Lower leg skin (tissue), 4 donors: ENCODE measurements at regions not wholly inside any gene's neighbourhood (a gene's known extent, or its start where the extent isn't known, plus 50 kb on each side); places are given as distances from the start of the nearest gene placed in this dataset.
"Not testable (repeated sequence)": the region's sequence is repeated elsewhere in the genome, so short reads cannot be mapped to it uniquely, and the experiment has no call there.

ENCODE experiments used
- DNase-seq, 2 donors: peaks; one replicate each; pipeline ENCODE4 v3.0.0-alpha.2; 2019; ENCODE audit warnings: low spot score in 2 of 2
- H3K4me3 ChIP-seq: fragments of 200-600 bp; sonication (generic); 2 replicates; pipeline ENCODE4 v1.5.1; 2017; ENCODE audit warnings: mild to moderate bottlenecking, low read depth; ENCODE audit not compliant: poor library complexity, severe bottlenecking
- POLR2A ChIP-seq, 2 donors: fragments of 450-650 bp; IDR thresholded peaks; one replicate each; pipeline ENCODE4 v1.6.1; 2016 to 2017; ENCODE audit warnings: antibody characterized with exemption in 2 of 2, mild to moderate bottlenecking in 1 of 2, moderate library complexity in 1 of 2
- WGBS, 2 donors: methylation state at CpG; one replicate each; pipeline ENCODE4 v1.1.5; 2018; 5-methylcytosine and 5-hydroxymethylcytosine counted together
- intact Hi-C: fragments of 100-400 bp; cut with DNase I; formaldehyde crosslinking; loops from one replicate; pipeline ENCODE4 v1.15.0; 2023; ENCODE audit warnings: low total_unique reads
- TF ChIP-seq, protein P1 (sequence below), 3 donors: fragments of 450-650 bp; IDR thresholded peaks; one replicate each; pipeline ENCODE4 v1.5.1; 2016; ENCODE audit warnings: antibody characterized with exemption in 3 of 3, mild to moderate bottlenecking in 3 of 3, moderate library complexity in 2 of 3

DNA sequence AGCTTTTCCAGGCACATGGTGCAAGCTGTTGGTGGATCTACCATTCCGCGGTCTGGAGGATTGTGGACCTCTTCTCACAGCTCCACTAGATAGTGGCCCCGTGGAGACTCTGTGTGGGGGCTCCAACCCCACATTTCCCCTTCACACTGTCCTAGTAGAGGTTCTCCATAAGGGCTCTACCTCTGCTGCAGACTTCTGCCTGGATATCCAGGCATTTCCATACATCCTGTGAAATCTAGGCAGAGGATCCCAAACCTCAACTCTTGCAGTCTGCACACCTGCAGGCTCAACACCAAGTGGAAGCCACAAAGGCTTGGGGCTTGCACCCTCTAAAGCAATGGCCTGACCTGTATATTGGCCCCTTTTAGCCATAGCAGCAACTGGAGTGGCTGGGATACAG, 283.4 kb upstream of the KLF4 start:
- WGBS, 2 donors, result 90 to 95% methylated on average over 3 of the region's 3 CpGs
- no peak for TF ChIP-seq POLR2A (IDR thresholded peaks at IDR 0.05)
- TF ChIP-seq, protein P1, sequence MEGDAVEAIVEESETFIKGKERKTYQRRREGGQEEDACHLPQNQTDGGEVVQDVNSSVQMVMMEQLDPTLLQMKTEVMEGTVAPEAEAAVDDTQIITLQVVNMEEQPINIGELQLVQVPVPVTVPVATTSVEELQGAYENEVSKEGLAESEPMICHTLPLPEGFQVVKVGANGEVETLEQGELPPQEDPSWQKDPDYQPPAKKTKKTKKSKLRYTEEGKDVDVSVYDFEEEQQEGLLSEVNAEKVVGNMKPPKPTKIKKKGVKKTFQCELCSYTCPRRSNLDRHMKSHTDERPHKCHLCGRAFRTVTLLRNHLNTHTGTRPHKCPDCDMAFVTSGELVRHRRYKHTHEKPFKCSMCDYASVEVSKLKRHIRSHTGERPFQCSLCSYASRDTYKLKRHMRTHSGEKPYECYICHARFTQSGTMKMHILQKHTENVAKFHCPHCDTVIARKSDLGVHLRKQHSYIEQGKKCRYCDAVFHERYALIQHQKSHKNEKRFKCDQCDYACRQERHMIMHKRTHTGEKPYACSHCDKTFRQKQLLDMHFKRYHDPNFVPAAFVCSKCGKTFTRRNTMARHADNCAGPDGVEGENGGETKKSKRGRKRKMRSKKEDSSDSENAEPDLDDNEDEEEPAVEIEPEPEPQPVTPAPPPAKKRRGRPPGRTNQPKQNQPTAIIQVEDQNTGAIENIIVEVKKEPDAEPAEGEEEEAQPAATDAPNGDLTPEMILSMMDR (IDR thresholded peaks at IDR 0.05), result no peak
- no peak overlapping the region for H3K4me3 ChIP-seq
- no peak for DNase-seq
- intact Hi-C loops, result no loop called here

DNA sequence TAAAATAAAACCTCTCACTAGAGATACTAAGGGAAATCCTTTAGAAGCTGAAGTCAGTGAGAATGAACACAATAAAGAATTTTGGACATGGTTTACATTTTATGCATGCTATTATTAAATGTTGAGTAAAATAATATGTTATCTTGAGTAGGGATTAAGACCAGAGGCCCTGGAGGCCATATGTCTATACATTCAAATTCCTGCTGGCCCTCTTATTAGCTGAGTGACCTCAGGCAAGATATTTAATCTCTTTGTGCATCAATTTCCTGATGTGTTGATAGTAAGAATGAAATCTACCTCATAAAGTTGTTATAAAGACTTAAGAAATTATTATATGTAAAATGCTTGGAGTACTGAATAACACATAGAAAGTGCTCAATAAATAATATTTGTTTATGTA, 281.1 kb upstream of the KLF4 start:
- DNase-seq, result no peak
- TF ChIP-seq, protein P1 (IDR thresholded peaks at IDR 0.05), result no peak
- TF ChIP-seq POLR2A (IDR thresholded peaks at IDR 0.05), result no peak
- intact Hi-C loops, result no loop called here
- no peak overlapping the region for H3K4me3 ChIP-seq

DNA sequence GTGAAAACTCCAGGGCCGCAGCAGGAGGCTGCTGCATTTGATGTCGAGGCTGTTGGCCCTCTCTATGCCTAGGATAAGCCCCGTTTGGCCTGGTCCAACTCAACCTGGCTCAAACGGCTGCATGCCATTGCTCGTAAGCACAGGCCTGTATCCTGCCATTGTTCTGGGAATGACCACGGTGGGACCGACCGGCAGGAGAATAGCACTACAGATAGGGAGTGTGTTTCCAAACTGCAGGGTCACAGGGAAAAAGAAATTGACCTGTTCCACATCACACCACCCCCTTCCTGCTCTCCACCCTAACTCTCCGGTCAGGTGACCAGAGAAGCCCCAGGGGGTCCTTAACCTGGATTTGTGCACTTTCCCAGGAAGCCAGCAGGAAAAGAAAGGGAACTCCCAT, 278.7 kb upstream of the KLF4 start:
- WGBS, 2 donors, result 69 to 82% methylated on average over 9 of the region's 9 CpGs
- no peak for DNase-seq
- intact Hi-C loops, result no loop called here

DNA sequence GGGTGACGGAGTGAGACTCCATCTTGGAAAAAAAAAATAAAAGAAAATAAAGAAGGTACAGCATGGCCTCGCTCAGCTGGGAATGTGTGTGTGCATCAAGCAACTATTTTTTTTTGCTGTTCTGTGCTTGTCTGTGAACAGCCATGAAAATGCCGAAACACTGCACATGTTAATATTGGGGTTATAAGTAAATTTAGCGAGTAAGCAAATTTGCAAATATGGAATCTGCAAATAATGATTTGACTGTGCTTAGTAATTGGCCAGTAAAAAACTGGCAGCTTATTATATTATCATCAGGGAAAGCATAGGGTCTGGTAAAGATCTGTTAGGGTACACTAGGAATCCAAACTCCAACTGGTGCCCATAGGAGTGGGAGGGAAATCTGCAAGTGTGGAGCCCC, 278.1 kb upstream of the KLF4 start:
- H3K4me3 ChIP-seq, result no peak overlapping the region
- 97% methylated on average over 4 of the region's 4 CpGs for WGBS, 2 donors
- DNase-seq, result no peak
- TF ChIP-seq, protein P1 (IDR thresholded peaks at IDR 0.05), result no peak
- TF ChIP-seq POLR2A (IDR thresholded peaks at IDR 0.05), result no peak
- intact Hi-C loops, result no loop called here

More for the DNA sequence above, 278.7 kb upstream of the KLF4 start:
- no peak overlapping the region for H3K4me3 ChIP-seq
- TF ChIP-seq POLR2A (IDR thresholded peaks at IDR 0.05), result no peak
- TF ChIP-seq, protein P1 (IDR thresholded peaks at IDR 0.05), result no peak

DNA sequence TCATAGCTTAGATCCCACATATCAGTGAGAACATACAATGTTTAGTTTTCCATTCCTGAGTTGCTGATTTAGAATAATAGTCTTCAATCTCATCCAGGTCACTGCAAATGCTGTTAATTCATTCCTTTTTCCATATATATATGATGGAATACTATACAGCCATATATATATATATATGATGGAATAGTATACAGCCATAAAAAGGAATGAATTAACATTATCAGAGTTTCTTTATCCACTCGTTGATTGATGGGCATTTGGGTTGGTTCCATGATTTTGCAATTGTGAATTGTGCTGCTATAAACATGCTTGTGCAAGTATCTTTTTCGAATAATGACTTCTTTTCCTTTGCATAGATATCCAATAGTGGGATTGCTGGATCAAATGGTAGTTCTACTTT, 273.9 kb upstream of the KLF4 start:
- intact Hi-C loops, result not testable (repeated sequence)
- WGBS, 2 donors, result 68 to 73% methylated on average over 2 of the region's 2 CpGs

DNA sequence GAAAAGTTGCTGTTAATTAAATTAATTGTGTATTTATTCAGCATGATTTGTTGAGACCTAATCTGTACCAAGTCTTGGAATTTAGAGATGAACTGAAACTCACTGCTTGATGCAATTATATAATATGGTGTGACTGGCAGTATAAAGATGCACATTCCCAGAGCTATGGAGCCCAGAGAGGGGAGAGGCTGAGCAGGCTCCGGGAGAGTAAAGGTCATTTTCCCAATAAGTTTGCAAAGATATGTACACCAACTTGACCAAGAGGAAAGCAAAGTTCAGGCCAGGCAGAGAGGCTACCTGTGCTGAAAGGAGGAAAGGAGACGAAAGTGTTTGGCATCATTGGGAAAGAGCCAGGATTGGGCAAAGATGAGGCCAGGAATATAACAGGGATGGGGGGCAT, 271.7 kb upstream of the KLF4 start:
- 94 to 98% methylated on average over 2 of the region's 2 CpGs for WGBS, 2 donors
- no peak for TF ChIP-seq POLR2A (IDR thresholded peaks at IDR 0.05)
- TF ChIP-seq, protein P1 (IDR thresholded peaks at IDR 0.05), result no peak
- intact Hi-C loops, result no loop called here
- no peak overlapping the region for H3K4me3 ChIP-seq
- no peak for DNase-seq

More for the DNA sequence above, 273.9 kb upstream of the KLF4 start:
- H3K4me3 ChIP-seq, DNase-seq: not testable (repeated sequence)
